ENCODE measurements at regions not wholly inside any gene's neighbourhood (a gene's known extent, or its start where the extent isn't known, plus 50 kb on each side); places are given as distances from the start of the nearest gene placed in this dataset.

DNA sequence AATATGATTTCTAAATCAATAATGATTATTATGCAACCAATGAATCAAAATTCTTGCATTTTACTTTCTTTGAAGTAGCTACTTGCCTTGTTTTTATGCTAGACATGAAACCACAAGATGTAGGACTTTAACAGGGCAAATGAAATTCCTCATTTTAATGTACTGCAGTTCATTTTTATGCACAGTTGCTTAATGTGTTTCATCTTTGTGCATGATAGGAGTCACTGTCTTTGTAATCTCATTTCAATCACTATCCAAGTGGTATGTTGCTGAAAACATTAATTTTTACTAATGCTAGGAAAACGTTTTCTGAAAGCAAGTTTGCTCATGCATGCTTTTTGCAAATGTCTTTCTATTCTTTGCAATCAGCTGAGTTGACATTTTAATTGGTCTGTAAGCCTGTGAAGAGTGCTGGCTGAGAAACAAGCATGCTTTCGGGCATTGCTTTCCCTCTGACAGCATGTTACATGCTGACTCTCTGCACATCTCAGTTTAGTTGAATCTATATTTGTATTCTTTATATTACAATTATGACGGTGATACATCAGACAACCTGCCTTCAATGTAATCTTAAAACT, 535.0 kb upstream of the CDH18 start:
- Mint-ChIP-seq H3K4me3 (no peak overlapping the region), H3K27me3 (no peaks in the 10 kb centered on the region), H3K27ac (no peak overlapping the region), H3K4me1 (ENCODE audit: low read depth) (no peaks in the 10 kb centered on the region), H3K9me3 (peaks cover 28% of the 10 kb centered on the region), H3K36me3 (ENCODE audit: low read depth) (no peaks in the 10 kb centered on the region)
- intact Hi-C loops (cut with micrococcal nuclease) = no loop called here

DNA sequence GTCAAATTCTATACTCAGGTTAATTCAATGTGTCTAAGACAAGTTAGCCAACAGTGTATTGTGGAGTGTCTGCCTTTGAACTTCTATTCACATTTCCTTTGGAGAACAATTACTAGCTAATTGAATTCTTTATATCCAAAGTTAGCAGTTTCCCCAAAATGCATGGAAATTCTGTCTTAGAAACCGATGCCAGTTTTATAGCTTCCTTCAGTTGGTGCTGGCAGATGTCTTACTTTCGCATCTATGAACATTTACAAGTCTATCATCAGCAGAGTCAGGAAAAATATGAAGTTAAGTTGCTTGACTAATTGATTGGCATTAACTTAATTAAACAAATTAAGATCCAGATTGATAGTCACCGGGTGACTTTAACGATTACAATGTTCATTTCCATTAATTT, 527.6 kb upstream of the CDH18 start:
- H3K4me3 Mint-ChIP-seq = no peak overlapping the region
- no peaks in the 10 kb centered on the region for H3K9me3 Mint-ChIP-seq
- H3K36me3 Mint-ChIP-seq (ENCODE audit: low read depth) = no peaks in the 10 kb centered on the region
- H3K27me3 Mint-ChIP-seq = no peaks in the 10 kb centered on the region
- no peaks in the 10 kb centered on the region for H3K4me1 Mint-ChIP-seq (ENCODE audit: low read depth)
- intact Hi-C loops (cut with micrococcal nuclease) = no loop called here
- no peak overlapping the region for H3K27ac Mint-ChIP-seq

DNA sequence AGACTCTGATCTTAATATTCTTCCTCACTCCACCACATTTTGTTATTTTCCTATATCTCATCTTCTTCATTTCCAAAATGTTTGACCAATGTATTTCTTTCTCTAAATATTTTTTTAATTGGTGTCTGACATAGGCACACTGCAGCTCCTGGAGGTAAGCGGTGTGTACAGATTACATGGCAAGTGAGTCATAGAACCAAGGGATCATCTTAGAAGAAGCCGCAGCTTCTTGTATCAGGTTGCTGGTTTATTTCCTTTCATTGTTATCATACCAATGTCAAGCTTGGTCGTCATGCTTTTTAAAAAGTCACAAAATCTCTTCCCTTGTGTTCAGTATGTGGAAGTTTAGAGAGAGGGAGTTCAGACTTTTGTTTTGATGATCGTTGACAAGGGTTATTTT, 526.1 kb upstream of the CDH18 start:
- intact Hi-C loops (cut with micrococcal nuclease) = no loop called here
- Mint-ChIP-seq H3K27ac (no peak overlapping the region), H3K27me3 (no peaks in the 10 kb centered on the region), H3K9me3 (no peaks in the 10 kb centered on the region), H3K36me3 (ENCODE audit: low read depth) (no peaks in the 10 kb centered on the region), H3K4me1 (ENCODE audit: low read depth) (no peaks in the 10 kb centered on the region), H3K4me3 (no peak overlapping the region)

DNA sequence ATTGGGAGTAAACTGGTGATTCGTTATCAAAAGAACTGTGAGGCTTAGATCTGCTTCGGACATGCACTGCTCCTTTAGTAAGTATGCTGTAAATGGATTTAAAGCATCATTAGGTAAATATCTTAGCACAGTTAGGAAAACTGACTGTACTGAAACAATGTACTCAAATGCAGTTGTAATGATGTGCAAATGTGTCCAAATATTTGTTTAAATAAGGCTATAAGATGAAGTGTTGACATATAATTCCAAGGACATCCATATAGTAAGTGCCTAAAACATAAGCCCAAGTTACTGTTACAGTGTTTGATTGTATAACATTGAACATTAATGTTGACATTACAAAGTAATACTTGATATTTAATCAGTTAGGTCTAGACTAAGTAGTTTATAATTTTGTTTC, 512.5 kb upstream of the CDH18 start:
- no peaks in the 10 kb centered on the region for H3K36me3 Mint-ChIP-seq (ENCODE audit: low read depth)
- H3K9me3 Mint-ChIP-seq = no peaks in the 10 kb centered on the region
- H3K27ac Mint-ChIP-seq = no peak overlapping the region
- no peaks in the 10 kb centered on the region for H3K4me1 Mint-ChIP-seq (ENCODE audit: low read depth)
- intact Hi-C loops (cut with micrococcal nuclease) = no loop called here
- no peak overlapping the region for H3K4me3 Mint-ChIP-seq
- no peaks in the 10 kb centered on the region for H3K27me3 Mint-ChIP-seq

DNA sequence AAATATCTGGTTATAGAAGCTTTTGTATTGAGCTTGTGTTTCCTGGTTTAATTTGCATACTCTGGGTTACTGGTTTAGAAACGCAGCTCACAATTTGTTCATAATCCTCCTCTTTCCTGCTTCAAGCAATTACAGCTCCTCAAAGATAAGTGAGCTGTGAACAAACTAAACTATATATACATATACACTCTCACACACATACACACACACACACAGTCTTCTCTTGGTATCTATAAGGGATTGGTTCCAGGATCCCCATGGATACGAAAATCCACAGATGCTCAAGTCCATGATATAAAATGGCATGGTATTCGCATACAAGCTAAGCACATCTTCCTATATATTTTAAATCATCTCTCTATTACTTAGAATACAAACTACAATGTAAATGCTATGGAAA, 510.9 kb upstream of the CDH18 start:
- Mint-ChIP-seq H3K27ac (no peak overlapping the region), H3K4me1 (ENCODE audit: low read depth) (no peaks in the 10 kb centered on the region), H3K36me3 (ENCODE audit: low read depth) (no peaks in the 10 kb centered on the region), H3K4me3 (no peak overlapping the region), H3K9me3 (no peaks in the 10 kb centered on the region), H3K27me3 (no peaks in the 10 kb centered on the region)
- intact Hi-C loops (cut with micrococcal nuclease) = loop anchor here (1.0 kb wide), 1 partner anchor 18 kb away; no protein-coding TSS in a partner anchor

DNA sequence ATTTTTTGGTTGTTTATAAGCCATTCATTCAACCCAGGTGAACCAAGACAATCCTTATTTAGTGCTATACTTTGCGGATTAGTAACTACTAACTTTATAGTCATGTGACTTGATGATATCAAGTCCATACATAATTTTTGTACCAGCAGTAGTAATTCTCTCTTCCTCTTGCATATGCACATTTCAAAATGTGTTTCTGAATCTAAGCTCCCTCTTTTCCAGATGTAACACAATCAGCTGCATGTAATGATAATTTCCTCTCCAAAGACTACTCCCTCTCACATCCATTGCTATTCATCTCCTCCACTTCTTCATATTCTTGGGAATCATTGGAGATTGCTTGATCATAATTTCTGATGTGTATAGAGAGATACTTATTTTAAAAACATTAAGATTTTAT, 510.1 kb upstream of the CDH18 start:
- Mint-ChIP-seq H3K9me3 (no peaks in the 10 kb centered on the region), H3K4me1 (ENCODE audit: low read depth) (no peaks in the 10 kb centered on the region), H3K4me3 (no peak overlapping the region), H3K36me3 (ENCODE audit: low read depth) (no peaks in the 10 kb centered on the region), H3K27ac (no peak overlapping the region), H3K27me3 (no peaks in the 10 kb centered on the region)
- intact Hi-C loops (cut with micrococcal nuclease) = no loop called here

DNA sequence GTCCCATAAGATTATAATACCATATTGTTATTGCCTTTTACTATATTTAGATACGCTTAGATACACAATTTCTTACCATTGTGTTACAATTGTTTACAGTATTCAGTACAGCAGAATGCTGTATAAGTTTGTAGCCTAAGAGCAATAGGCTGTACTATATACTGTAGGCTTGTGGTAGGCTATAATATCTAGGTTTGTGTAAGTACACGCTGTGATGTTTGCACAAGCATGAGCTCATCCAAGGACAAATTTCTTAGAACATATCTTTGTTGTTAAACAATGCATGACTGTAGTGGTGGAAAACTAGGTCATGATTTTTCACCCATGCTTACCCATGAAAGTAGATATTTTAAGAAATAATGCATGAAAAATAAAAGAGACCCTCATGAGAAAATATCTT, 509.4 kb upstream of the CDH18 start:
- no peak overlapping the region for H3K4me3 Mint-ChIP-seq
- no peak overlapping the region for H3K27ac Mint-ChIP-seq
- H3K4me1 Mint-ChIP-seq (ENCODE audit: low read depth) = no peaks in the 10 kb centered on the region
- H3K27me3 Mint-ChIP-seq = no peaks in the 10 kb centered on the region
- intact Hi-C loops (cut with micrococcal nuclease) = no loop called here
- no peaks in the 10 kb centered on the region for H3K36me3 Mint-ChIP-seq (ENCODE audit: low read depth)
- no peaks in the 10 kb centered on the region for H3K9me3 Mint-ChIP-seq

DNA sequence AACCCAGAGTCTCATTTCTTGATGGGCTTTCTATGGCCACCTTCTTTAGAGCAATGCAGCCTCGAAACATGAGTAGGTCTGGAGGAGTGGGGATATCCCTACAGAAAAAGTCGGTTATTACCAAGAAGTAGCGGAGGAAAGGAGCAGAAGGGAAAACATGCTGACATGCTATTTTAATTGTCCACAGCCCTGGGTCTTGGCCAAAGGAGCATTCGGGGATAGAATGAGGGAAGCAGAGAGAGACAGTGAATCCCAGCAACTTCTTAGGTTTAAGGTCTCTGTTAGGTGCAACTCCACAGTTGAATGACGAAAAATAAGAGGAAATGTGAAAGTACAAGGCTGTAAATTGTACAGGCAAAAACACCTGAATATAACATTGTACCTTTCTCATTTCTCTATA, 506.7 kb upstream of the CDH18 start:
- Mint-ChIP-seq H3K27me3 (no peaks in the 10 kb centered on the region), H3K9me3 (no peaks in the 10 kb centered on the region), H3K4me3 (no peak overlapping the region)

DNA sequence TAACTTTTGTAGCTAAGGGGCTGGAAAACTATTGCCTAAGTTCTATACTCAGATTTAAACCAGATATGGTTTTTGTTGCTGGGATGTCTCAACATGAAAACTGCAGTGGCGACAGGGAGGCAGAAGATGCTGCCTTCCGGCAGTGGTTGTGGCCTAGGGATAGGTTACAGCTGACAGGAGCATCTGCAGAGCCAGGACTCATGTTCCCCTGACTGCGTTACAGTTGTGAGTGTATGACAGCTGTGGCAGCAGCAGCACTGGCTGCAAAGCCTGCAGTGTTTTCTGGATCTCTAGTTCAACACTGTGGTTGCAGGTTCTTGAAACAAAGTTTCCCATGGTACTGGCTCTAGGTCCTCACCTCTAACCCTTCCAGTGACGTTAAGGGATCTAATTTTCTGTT, 498.8 kb upstream of the CDH18 start:
- Mint-ChIP-seq H3K9me3 (no peaks in the 10 kb centered on the region), H3K4me1 (ENCODE audit: low read depth) (no peaks in the 10 kb centered on the region), H3K27ac (no peak overlapping the region), H3K4me3 (no peak overlapping the region), H3K27me3 (no peaks in the 10 kb centered on the region), H3K36me3 (ENCODE audit: low read depth) (no peaks in the 10 kb centered on the region)
- intact Hi-C loops (cut with micrococcal nuclease) = no loop called here

More for the DNA sequence above, 506.7 kb upstream of the CDH18 start:
- no peaks in the 10 kb centered on the region for H3K4me1 Mint-ChIP-seq (ENCODE audit: low read depth)
- intact Hi-C loops (cut with micrococcal nuclease) = no loop called here
- no peaks in the 10 kb centered on the region for H3K36me3 Mint-ChIP-seq (ENCODE audit: low read depth)
- H3K27ac Mint-ChIP-seq = no peak overlapping the region

DNA sequence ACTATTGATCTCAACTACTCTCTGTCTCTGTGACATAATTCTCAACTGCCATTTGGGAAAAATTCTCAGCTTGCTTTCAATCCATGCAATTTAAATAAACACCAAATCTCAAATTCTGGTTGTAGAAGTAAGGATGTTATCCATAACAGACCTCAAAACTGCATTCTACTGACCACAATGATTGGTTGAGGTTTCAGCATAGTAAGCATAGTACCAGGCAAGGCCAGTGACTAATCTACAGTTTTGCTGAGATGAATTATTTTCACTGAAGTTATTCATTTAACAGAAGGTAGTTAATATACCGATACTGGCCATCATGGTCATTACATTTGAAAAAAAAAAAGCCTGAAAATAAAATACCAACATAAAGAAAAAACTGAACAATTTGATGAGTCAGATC, 488.0 kb upstream of the CDH18 start:
- peaks cover 37% of the 10 kb centered on the region for H3K9me3 Mint-ChIP-seq

DNA sequence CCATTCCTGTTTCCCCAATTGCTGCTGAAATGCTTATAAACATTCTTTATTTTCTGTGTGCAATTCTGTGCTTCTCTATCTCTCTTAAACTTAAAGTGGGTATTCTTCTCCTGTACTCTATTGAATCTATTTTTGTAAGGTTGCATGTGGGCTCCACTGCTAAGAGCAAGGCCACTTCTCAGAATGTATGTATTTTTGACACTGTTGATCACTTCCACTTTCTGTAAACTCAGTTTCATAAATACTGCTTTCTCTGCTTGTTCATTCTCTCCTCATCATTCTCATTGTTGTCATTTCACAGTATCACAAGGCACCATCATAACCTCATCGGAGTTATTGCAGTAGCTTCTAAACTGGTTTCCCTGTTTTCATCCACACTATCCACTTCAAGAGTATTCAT, 483.0 kb upstream of the CDH18 start:
- no peaks in the 10 kb centered on the region for H3K4me1 Mint-ChIP-seq (ENCODE audit: low read depth)
- intact Hi-C loops (cut with micrococcal nuclease) = no loop called here
- H3K36me3 Mint-ChIP-seq (ENCODE audit: low read depth) = no peaks in the 10 kb centered on the region
- no peaks in the 10 kb centered on the region for H3K9me3 Mint-ChIP-seq
- no peak overlapping the region for H3K27ac Mint-ChIP-seq
- H3K4me3 Mint-ChIP-seq = no peak overlapping the region
- H3K27me3 Mint-ChIP-seq = no peaks in the 10 kb centered on the region

More for the DNA sequence above, 488.0 kb upstream of the CDH18 start:
- no peak overlapping the region for H3K27ac Mint-ChIP-seq
- no peaks in the 10 kb centered on the region for H3K4me1 Mint-ChIP-seq (ENCODE audit: low read depth)
- H3K4me3 Mint-ChIP-seq = no peak overlapping the region
- no peaks in the 10 kb centered on the region for H3K27me3 Mint-ChIP-seq
- H3K36me3 Mint-ChIP-seq (ENCODE audit: low read depth) = no peaks in the 10 kb centered on the region
- intact Hi-C loops (cut with micrococcal nuclease) = no loop called here

DNA sequence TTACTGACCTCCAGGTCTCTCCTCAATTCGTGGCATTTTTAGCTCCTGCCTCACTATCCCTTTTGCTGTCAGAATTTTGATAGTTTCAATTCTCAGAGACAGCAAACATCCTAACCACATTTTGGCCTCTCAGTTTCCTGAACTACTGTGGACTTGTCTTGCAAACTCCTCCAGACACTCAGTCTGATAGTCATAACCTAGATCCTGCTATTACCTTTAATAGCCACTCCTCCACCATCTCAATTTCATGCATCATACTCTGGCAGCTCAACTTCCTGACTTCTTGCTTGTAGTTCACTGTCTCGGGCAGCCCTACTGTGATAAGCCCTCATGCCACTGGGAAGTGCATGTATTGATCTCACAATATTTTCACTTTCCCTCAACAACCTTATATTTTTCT, 481.8 kb upstream of the CDH18 start:
- H3K4me3 Mint-ChIP-seq = no peak overlapping the region
- H3K27me3 Mint-ChIP-seq = no peaks in the 10 kb centered on the region
- H3K9me3 Mint-ChIP-seq = peaks cover 5% of the 10 kb centered on the region
- no peak overlapping the region for H3K27ac Mint-ChIP-seq
- H3K4me1 Mint-ChIP-seq (ENCODE audit: low read depth) = no peaks in the 10 kb centered on the region
- no peaks in the 10 kb centered on the region for H3K36me3 Mint-ChIP-seq (ENCODE audit: low read depth)
- intact Hi-C loops (cut with micrococcal nuclease) = no loop called here

DNA sequence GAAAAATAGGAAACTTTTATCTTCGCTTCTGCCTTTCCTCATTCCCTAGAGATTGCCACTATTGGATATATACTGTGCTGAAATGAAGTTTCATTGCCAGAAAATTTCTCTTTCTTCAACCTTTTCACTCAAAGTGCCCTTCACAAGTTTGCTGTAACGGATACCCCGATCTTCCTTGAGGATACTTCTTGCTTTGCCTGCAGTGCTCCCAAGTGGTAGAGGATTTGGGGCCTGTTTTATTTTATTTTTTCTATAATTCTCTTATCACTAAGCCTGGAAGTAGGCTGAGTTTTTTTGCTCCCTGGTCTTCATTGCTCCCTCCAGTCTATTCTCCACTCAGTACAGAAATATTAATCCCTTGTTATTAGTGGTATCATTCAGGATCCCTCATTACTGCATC, 481.4 kb upstream of the CDH18 start:
- H3K27ac Mint-ChIP-seq = no peak overlapping the region
- H3K27me3 Mint-ChIP-seq = no peaks in the 10 kb centered on the region
- no peak overlapping the region for H3K4me3 Mint-ChIP-seq
- H3K36me3 Mint-ChIP-seq (ENCODE audit: low read depth) = no peaks in the 10 kb centered on the region
- H3K4me1 Mint-ChIP-seq (ENCODE audit: low read depth) = no peaks in the 10 kb centered on the region
- H3K9me3 Mint-ChIP-seq = peaks cover 9% of the 10 kb centered on the region
- intact Hi-C loops (cut with micrococcal nuclease) = no loop called here

DNA sequence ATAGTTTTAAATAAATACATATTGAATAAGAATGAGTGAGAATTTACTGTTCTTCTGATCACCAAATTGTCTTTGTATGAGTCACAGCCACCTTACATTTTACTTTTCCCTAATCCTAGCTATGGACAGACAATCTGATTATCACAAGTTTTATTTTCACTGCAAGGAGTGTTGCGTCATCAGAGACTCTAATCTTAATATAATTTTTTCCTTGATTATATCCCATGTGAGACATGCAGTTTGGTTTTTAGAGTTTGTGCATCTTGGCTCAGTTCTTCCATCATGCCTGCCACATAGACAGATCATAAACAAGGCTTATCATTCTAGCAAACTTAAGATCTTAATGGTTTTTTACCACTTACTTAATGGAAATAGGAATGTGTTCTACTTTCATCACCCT, 478.5 kb upstream of the CDH18 start:
- intact Hi-C loops (cut with micrococcal nuclease) = no loop called here
- H3K27me3 Mint-ChIP-seq = no peaks in the 10 kb centered on the region
- H3K9me3 Mint-ChIP-seq = peaks cover 21% of the 10 kb centered on the region
- no peak overlapping the region for H3K27ac Mint-ChIP-seq
- H3K36me3 Mint-ChIP-seq (ENCODE audit: low read depth) = no peaks in the 10 kb centered on the region
- H3K4me1 Mint-ChIP-seq (ENCODE audit: low read depth) = no peaks in the 10 kb centered on the region
- no peak overlapping the region for H3K4me3 Mint-ChIP-seq

DNA sequence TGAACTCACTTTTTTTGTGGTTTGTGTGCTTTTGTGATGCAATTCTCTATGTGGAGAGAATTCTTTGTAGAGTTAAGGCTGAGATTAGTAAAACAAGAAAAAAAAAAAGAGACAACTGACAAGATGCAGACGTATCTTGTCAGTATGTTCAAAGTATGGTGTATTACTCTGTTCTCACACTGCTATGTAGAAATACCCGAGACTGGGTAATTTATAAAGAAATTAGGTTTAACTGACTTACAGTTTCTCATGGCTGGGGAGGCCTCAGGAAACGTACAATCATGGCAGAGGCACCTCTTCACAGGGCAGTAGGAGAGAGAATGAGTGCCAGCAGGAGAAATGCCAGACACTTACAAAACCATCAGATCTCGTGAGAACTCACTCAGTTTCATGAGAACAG, 475.2 kb upstream of the CDH18 start:
- H3K4me3 Mint-ChIP-seq = no peak overlapping the region

More for the DNA sequence above, 475.2 kb upstream of the CDH18 start:
- no peak overlapping the region for H3K27ac Mint-ChIP-seq
- peaks cover 21% of the 10 kb centered on the region for H3K9me3 Mint-ChIP-seq
- H3K4me1 Mint-ChIP-seq (ENCODE audit: low read depth) = no peaks in the 10 kb centered on the region
- intact Hi-C loops (cut with micrococcal nuclease) = no loop called here
- no peaks in the 10 kb centered on the region for H3K27me3 Mint-ChIP-seq
- H3K36me3 Mint-ChIP-seq (ENCODE audit: low read depth) = no peaks in the 10 kb centered on the region

All from dendritic cell treated with granulocyte-macrophage colony-stimulating factor and Interleukin-4, amounts not matched to agents 40 ng/mL and 50 ng/mL, for 4 days (primary cell).